ENCODE measurements at regions not wholly inside any gene's neighbourhood (a gene's known extent, or its start where the extent isn't known, plus 50 kb on each side); places are given as distances from the start of the nearest gene placed in this dataset.

DNA sequence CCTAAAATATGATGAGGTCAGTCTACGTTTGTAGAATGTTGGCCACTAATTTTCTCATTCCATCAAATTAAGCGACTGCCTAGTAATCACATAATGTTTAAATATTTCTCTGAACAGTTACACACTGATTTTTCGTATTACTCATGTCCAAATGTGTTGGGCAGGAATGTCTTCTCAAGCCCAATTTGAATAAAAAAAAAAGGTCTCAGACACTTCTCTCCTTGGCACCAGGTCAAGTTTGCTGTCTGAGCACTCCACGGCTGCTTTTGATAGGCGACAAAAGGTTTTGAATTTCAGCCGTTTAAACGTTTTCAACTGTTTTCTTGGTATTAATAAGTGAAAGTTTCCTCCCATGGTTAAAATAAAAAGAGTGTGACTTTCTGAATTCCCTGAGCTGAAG is 542.1 kb downstream of the IRX1 start:
- no peak overlapping the region for H3K27ac ChIP-seq (ENCODE audit: insufficient read depth, low read depth, low read length)
- DNase-seq (ENCODE audit: low read depth, low spot score): no peak
- H3K9me1 ChIP-seq (replicated peaks; ENCODE audit: control insufficient read depth, extremely low read depth, insufficient read depth, low read length): no peaks in the 10 kb centered on the region
- CTCF ChIA-PET: no interaction called here
- POLR2A ChIA-PET: no interaction called here
- no peak overlapping the region for H3K9ac ChIP-seq (replicated peaks; ENCODE audit: extremely low read depth, insufficient read depth, low read length)
- BruUV-seq (replicated peaks): no TSS peak
- no peak overlapping the region for H2AFZ ChIP-seq (ENCODE audit: low read depth, low read length)
- TF ChIP-seq, protein P1, sequence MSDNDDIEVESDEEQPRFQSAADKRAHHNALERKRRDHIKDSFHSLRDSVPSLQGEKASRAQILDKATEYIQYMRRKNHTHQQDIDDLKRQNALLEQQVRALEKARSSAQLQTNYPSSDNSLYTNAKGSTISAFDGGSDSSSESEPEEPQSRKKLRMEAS (IDR thresholded peaks at IDR 0.05; ENCODE audit: insufficient read depth, insufficient read length): no peak
- TF ChIP-seq FOS (IDR thresholded peaks at IDR 0.05; ENCODE audit: borderline replicate concordance, insufficient read depth, low read length) (no peak), POLR2AphosphoS5 (IDR thresholded peaks at IDR 0.05; ENCODE audit: insufficient read depth, low read depth, low read length) (no peak), GATA2 (IDR thresholded peaks at IDR 0.05; ENCODE audit: insufficient read depth, insufficient read length, low read depth, low read length) (no peak), JUN (IDR thresholded peaks at IDR 0.05; ENCODE audit: borderline replicate concordance, insufficient read depth, insufficient read length, low read depth) (no peak), POLR2A (IDR thresholded peaks at IDR 0.05; ENCODE audit: low read depth, low read length) (no peak), MYC (IDR thresholded peaks at IDR 0.05; ENCODE audit: low read depth, low read length) (no peak), EZH2 (IDR thresholded peaks at IDR 0.05; ENCODE audit: borderline replicate concordance, low read depth, low read length, severe bottlenecking) (no peak)
- TF ChIP-seq, protein P2, sequence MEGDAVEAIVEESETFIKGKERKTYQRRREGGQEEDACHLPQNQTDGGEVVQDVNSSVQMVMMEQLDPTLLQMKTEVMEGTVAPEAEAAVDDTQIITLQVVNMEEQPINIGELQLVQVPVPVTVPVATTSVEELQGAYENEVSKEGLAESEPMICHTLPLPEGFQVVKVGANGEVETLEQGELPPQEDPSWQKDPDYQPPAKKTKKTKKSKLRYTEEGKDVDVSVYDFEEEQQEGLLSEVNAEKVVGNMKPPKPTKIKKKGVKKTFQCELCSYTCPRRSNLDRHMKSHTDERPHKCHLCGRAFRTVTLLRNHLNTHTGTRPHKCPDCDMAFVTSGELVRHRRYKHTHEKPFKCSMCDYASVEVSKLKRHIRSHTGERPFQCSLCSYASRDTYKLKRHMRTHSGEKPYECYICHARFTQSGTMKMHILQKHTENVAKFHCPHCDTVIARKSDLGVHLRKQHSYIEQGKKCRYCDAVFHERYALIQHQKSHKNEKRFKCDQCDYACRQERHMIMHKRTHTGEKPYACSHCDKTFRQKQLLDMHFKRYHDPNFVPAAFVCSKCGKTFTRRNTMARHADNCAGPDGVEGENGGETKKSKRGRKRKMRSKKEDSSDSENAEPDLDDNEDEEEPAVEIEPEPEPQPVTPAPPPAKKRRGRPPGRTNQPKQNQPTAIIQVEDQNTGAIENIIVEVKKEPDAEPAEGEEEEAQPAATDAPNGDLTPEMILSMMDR (IDR thresholded peaks at IDR 0.05; ENCODE audit: extremely low read depth in 1 of 2, insufficient read depth in 1 of 2, low read depth in 1 of 2, low read length in 2 of 2): no peak
- H3K4me1 ChIP-seq (ENCODE audit: control insufficient read depth, extremely low read depth, insufficient read depth, low read length): no peaks in the 10 kb centered on the region
- no peaks in the 10 kb centered on the region for H3K79me2 ChIP-seq (ENCODE audit: control insufficient read depth, insufficient read depth, low read length)
- dilution Hi-C loops (cut with MboI; ENCODE audit: extremely low pct_ligation_motif_present, low sequenced_read_pairs) (no loop called here), intact Hi-C loops (cut with micrococcal nuclease) (no loop called here)
- no peaks in the 10 kb centered on the region for H3K27me3 ChIP-seq (ENCODE audit: control insufficient read depth in 2 of 2, insufficient read depth in 2 of 2, low read length in 2 of 2)
- H3K36me3 ChIP-seq (ENCODE audit: control insufficient read depth in 2 of 2, extremely low read depth in 1 of 2, insufficient read depth in 2 of 2, low read length in 2 of 2): no peaks in the 10 kb centered on the region
- FAIRE-seq: no peak
- no peaks in the 10 kb centered on the region for H4K20me1 ChIP-seq (replicated peaks; ENCODE audit: control insufficient read depth, extremely low read depth, insufficient read depth, low read length)
- H3K4me3 ChIP-seq (replicated peaks in 1 of 3; ENCODE audit: insufficient read depth in 1 of 3, low read depth in 1 of 3, low read length in 3 of 3): no peak overlapping the region
- peaks cover 5% of the 10 kb centered on the region for H3K9me3 ChIP-seq (replicated peaks; ENCODE audit: control insufficient read depth, insufficient read depth, low read length)
- H3K4me2 ChIP-seq (ENCODE audit: insufficient read depth, low read length): no peak overlapping the region
